ENCODE measurements at regions not wholly inside any gene's neighbourhood (a gene's known extent, or its start where the extent isn't known, plus 50 kb on each side); places are given as distances from the start of the nearest gene placed in this dataset.

GRCh38 chr10:63770523-63770922, 249.3 kb downstream of the REEP3 start:
- Histone ChIP-seq H3K4me1 (ENCODE audit: control insufficient read depth in 2 of 2, insufficient read depth in 2 of 2, low read length in 2 of 2) (no peaks in the 10 kb centered on the region), H3K27ac (ENCODE audit: low read length in 2 of 2) (no peak overlapping the region), H3K79me2 (ENCODE audit: control insufficient read depth, insufficient read depth, low read length) (no peaks in the 10 kb centered on the region), H2AFZ (ENCODE audit: insufficient read depth, low read depth, low read length, poor library complexity, severe bottlenecking) (no peak overlapping the region), H3K27me3 (replicated peaks in 1 of 4; ENCODE audit: control extremely low read depth in 1 of 4, control insufficient read depth in 3 of 4, insufficient read depth in 4 of 4, low read length in 3 of 4) (no peaks in the 10 kb centered on the region), H3K9me3 (ENCODE audit: control extremely low read depth in 1 of 3, control insufficient read depth in 2 of 3, insufficient read depth in 1 of 3, low read length in 2 of 3) (no peaks in the 10 kb centered on the region), H3K4me2 (replicated peaks; ENCODE audit: low read depth, low read length, poor library complexity, severe bottlenecking) (no peak overlapping the region), H3K9ac (ENCODE audit: low read length) (no peak overlapping the region), H3K4me3 (ENCODE audit: control extremely low read depth in 1 of 5, extremely low read depth in 1 of 5, insufficient read depth in 1 of 5, low read depth in 2 of 5, low read length in 4 of 5) (no peak overlapping the region), H3K36me3 (replicated peaks in 1 of 2; ENCODE audit: control extremely low read depth in 1 of 2, control insufficient read depth in 1 of 2, extremely low read depth in 1 of 2, insufficient read depth in 2 of 2, low read length in 1 of 2) (no peaks in the 10 kb centered on the region), H4K20me1 (ENCODE audit: control insufficient read depth, insufficient read depth, low read length, poor library complexity, severe bottlenecking) (no peaks in the 10 kb centered on the region)
- no peak for TF ChIP-seq EZH2 (IDR thresholded peaks at IDR 0.05; ENCODE audit: borderline replicate concordance, insufficient read depth, low read depth, low read length, poor library complexity, severe bottlenecking)
- TF ChIP-seq CTCF (IDR thresholded peaks at IDR 0.05) = no peak
- Mint-ChIP-seq H3K27me3 (peaks cover 14% of the 10 kb centered on the region), H3K9me3 (ENCODE audit: insufficient read depth) (no peaks in the 10 kb centered on the region), H3K27ac (no peak overlapping the region), H3K4me3 (no peak overlapping the region), H3K4me1 (no peaks in the 10 kb centered on the region)
- DNase-seq (no peak), ATAC-seq (ENCODE audit: low read depth) (no peak)
- WGBS (ENCODE audit: insufficient coverage) = 94% methylated on average over 3 of the region's 7 CpGs
- ChIA-PET CTCF (no interaction called here), POLR2A (no interaction called here)
- intact Hi-C loops (cut with micrococcal nuclease) = no loop called here

GRCh38 chr10:63772491-63772890, 251.3 kb downstream of the REEP3 start:
- H3K4me1 Mint-ChIP-seq = no peaks in the 10 kb centered on the region
- H3K9me3 Mint-ChIP-seq (ENCODE audit: insufficient read depth) = no peaks in the 10 kb centered on the region
- TF ChIP-seq CTCF (IDR thresholded peaks at IDR 0.05) = no peak
- TF ChIP-seq EZH2 (IDR thresholded peaks at IDR 0.05; ENCODE audit: borderline replicate concordance, insufficient read depth, low read depth, low read length, poor library complexity, severe bottlenecking) = no peak
- H3K27me3 ChIP-seq (replicated peaks in 1 of 4; ENCODE audit: control extremely low read depth in 1 of 4, control insufficient read depth in 3 of 4, insufficient read depth in 4 of 4, low read length in 3 of 4) = peaks cover 0 to 6% (median 1%) of the 10 kb centered on the region in 4 experiments
- H3K9ac ChIP-seq (ENCODE audit: low read length) = no peak overlapping the region
- peaks cover 30% of the 10 kb centered on the region for H3K27me3 Mint-ChIP-seq
- intact Hi-C loops (cut with micrococcal nuclease) = no loop called here
- WGBS (ENCODE audit: insufficient coverage) = no CpG with 5 or more reads among the region's 1 CpG
- DNase-seq (no peak), ATAC-seq (ENCODE audit: low read depth) (no peak)
- no peak overlapping the region for H3K4me2 ChIP-seq (replicated peaks; ENCODE audit: low read depth, low read length, poor library complexity, severe bottlenecking)
- no peak overlapping the region for H3K27ac ChIP-seq (ENCODE audit: low read length in 2 of 2)
- no peaks in the 10 kb centered on the region for H3K36me3 ChIP-seq (replicated peaks in 1 of 2; ENCODE audit: control extremely low read depth in 1 of 2, control insufficient read depth in 1 of 2, extremely low read depth in 1 of 2, insufficient read depth in 2 of 2, low read length in 1 of 2)
- H2AFZ ChIP-seq (ENCODE audit: insufficient read depth, low read depth, low read length, poor library complexity, severe bottlenecking) = no peak overlapping the region
- CTCF ChIA-PET = interaction anchor here (0.8 kb wide), 1 partner anchor 606 kb away, joined by 3 read pairs; no protein-coding TSS in a partner anchor
- POLR2A ChIA-PET = no interaction called here
- H4K20me1 ChIP-seq (ENCODE audit: control insufficient read depth, insufficient read depth, low read length, poor library complexity, severe bottlenecking) = no peaks in the 10 kb centered on the region
- H3K4me3 ChIP-seq (ENCODE audit: control extremely low read depth in 1 of 5, extremely low read depth in 1 of 5, insufficient read depth in 1 of 5, low read depth in 2 of 5, low read length in 4 of 5) = no peak overlapping the region
- H3K79me2 ChIP-seq (ENCODE audit: control insufficient read depth, insufficient read depth, low read length) = no peaks in the 10 kb centered on the region
- no peak overlapping the region for H3K4me3 Mint-ChIP-seq
- H3K4me1 ChIP-seq (ENCODE audit: control insufficient read depth in 2 of 2, insufficient read depth in 2 of 2, low read length in 2 of 2) = no peaks in the 10 kb centered on the region
- no peak overlapping the region for H3K27ac Mint-ChIP-seq
- H3K9me3 ChIP-seq (ENCODE audit: control extremely low read depth in 1 of 3, control insufficient read depth in 2 of 3, insufficient read depth in 1 of 3, low read length in 2 of 3) = no peaks in the 10 kb centered on the region

Measured in B cell (primary cell).